Iris pigment epithelial cell (primary cell): ENCODE measurements at regions not wholly inside any gene's neighbourhood (a gene's known extent, or its start where the extent isn't known, plus 50 kb on each side); places are given as distances from the start of the nearest gene placed in this dataset.
"Not testable (repeated sequence)": the region's sequence is repeated elsewhere in the genome, so short reads cannot be mapped to it uniquely, and the experiment has no call there.

Experiments
- DNase-seq: peaks from one replicate; pipeline ENCODE4 v3.0.0-alpha.2; 2011; ENCODE audit warnings: low read depth

GRCh38 chr14:35174342-35174741 is 52.0 kb downstream of the PRORP start:
- no peak for DNase-seq

- DNase-seq = no peak
These were observed 57.8 kb downstream of the PRORP start for GRCh38 chr14:35180179-35180578.

DNA sequence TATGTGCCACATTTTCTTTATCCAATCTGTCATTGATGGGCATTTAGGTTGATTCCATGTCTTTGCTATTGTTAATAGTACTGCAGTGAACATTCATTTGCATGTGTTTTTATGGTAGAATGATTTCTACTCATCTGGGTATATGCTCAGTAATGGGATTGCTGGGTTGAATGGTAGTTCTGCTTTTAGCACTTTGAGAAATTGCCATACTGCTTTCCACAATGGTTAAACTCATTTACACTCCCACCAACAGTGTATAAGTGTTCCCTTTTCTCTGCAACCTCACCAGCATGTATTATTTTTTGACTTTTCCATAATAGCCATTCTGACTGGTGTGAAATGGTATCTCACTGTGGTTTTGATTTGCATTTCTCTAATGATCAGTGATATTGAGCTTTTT is 62.5 kb downstream of the PRORP start:
- DNase-seq = not testable (repeated sequence)

GRCh38 chr14:35189422-35189821 is 67.1 kb downstream of the PRORP start:
- DNase-seq = no peak

GRCh38 chr14:35193161-35193560 is 70.8 kb downstream of the PRORP start:
- no peak for DNase-seq

DNA sequence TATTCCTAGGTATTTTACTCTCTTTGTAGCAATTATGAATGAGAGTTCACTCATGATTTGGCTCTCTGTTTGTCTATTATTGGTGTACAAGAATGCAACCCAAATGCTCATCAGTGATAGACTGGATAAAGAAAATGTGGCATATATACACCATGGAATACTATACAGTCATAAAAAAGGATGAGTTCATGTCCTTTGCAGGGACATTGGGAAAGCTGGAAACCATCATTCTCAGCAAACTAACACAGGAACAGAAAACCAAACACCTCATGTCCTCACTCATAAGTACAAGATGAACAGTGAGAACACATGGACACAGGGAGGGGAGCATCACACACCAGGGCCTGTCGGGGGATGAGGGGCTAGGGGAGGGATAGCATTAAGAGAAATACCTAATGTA is 71.8 kb downstream of the PRORP start:
- DNase-seq = not testable (repeated sequence)

DNA sequence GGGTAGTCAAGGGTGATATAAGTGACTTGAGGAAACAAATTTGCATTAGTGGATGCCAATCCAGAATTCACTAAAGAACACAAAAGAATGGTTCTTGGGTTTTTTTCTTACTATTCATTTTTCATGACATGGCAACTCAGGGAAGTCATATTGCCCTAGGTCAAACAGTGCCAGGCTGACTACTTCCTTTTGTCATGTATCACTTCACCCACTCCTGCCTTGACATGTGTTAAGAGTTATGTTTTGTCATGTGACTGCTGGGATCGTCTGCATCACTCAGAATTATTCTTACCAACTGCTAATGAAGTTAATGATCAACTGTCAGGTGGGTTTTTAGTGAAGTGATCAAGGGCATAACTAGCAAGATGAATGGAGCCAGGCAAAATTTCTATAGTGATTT is 74.2 kb downstream of the PRORP start:
- DNase-seq = no peak

DNA sequence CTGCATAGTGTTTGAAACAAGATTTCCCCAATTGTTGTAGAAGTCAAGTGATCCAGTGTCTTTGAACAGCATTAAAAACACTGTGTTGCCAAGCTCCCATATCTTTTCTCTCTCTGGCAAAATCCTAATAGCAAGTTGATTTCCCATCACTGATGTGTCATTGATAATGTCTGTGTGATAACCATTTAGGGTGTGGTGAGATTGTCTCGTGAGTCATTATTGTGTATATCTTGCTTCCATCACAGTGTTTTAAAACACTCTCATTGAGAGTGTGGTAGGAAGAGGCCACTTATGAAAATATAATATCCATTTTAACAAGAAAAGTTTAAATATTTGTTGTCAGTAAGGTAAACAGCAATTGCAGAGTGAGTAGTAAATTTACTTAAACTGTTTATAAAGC is 74.7 kb downstream of the PRORP start:
- peak; percentile 54 for DNase-seq

DNA sequence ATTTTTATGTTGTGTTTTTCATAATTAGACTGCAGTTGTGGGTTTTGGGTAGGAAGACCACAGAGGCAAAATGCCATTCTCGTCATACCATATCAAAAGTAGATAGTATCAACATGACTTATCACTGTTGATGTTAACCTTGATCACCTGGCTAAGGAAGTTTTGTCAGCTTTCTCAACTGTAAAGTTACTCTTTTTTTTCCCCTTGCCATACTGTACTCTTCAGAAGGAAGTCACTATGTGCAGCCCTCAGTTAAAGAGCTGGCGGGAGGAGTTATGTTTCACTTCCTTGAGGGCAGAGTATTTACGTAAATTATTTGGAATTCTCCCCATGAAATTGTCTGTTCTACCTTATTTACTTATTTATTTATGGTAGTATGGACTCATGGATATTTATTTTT is 78.7 kb downstream of the PRORP start:
- no peak for DNase-seq

- DNase-seq = no peak
These were observed 79.8 kb downstream of the PRORP start for GRCh38 chr14:35202195-35202594.

GRCh38 chr14:35205737-35206136 is 83.4 kb downstream of the PRORP start:
- DNase-seq = no peak

DNA sequence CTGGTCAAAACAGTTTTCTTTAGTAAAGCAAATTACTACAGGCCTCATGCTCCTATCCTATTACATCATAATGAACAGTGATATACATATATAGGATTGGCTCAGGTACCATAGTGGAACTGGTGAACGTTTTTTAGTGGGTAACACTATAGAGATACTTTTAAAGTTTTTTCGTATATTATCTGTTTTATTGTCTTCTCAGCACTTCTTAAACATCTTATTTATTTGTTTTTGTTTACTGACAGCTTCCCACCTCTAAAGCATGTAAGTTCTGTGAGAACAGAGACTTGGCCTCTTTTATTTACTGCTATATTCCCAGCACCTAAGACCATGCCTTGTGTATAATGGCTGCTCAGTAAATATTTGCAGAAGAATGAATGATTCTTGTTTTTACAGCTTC is 81.1 kb upstream of the PSMA6 start:
- no peak for DNase-seq

DNA sequence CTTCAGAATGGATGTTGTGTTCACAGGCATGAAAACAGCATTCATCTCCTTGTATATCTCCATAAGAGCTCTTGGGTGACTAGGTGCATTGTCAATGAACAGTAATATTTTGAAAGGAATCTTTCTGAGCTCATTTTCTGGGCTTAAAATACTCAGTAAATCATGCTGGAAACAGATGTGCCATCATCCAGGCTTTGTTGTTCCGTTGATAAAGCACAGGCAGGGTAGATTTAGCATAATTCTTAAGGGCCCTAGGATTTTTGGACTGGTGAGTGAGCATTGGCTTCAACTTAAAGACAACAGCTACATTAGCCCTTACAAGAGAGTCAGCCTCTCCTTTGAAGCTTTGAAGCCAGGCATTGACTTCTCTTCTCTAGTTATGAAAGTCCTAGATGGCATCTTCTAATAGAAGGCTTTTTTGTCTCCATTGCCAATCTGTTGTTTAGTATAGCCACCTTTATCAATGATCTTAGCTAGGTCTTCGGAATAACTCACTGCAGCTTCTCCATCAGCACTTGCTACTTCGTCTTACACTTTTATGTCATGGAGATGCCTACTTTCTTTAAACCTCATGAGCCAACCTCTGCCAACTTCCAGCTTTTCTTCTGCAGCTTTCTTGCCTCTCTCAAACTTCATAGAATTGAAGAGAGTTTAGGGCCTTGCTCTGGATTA is 79.6 kb upstream of the PSMA6 start:
- no peak for DNase-seq

DNA sequence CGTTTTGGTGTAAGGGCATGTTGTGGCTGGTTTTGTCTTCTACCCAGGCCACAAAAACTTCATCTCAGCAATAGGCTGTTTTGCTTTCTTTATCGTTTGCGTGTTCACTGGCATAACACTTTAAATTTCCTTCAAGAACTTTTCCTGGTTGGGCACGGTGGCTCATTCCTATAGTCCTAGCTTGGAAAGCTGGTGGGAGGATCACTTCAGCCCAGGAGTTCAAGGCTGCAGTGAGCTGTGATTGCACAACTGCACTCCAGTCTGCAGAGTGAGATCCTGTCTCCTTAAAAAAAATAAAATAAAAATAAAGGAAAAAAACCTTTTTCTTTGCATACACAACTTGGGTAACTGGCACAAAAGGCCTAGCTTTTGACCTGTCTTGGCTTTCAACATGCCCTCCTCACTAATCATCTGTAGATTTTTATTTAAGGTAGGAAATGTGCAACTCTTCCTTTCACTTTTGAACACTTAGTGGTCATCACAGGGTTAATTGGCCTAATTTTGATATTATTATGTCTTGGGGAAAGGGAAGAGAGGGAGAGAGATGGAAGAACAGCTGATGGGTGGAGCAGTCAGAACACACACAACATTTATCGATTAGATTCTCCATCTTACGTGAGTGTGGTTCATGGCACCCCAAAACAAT is 78.9 kb upstream of the PSMA6 start:
- DNase-seq = no peak

DNA sequence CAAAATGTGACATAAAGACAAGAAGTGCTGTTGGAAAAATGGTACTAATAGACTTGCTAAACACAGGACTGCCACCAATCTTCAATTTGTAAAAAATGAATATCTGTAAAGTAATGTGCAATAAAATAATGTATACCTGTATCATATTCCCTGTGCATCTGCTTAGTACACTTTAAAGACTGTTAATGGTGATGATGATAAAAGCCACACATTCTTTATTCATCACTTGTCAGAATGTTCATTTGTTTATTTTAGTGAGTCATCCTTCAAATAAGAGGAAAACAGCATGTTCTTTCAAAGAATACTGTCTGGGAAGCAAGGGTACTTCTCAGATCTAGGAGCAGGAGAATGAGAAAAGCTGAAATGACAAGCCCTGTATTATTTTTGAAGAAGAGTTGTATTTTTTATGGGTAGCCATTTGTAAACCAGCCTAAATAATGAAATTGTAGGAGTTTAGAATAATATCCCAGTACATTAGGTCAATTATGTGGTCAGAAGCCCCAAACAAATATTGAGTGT is 78.3 kb upstream of the PSMA6 start:
- peak; percentile 72 for DNase-seq

- not testable (repeated sequence) for DNase-seq
These were observed 77.8 kb upstream of the PSMA6 start for GRCh38 chr14:35214402-35214801.

DNA sequence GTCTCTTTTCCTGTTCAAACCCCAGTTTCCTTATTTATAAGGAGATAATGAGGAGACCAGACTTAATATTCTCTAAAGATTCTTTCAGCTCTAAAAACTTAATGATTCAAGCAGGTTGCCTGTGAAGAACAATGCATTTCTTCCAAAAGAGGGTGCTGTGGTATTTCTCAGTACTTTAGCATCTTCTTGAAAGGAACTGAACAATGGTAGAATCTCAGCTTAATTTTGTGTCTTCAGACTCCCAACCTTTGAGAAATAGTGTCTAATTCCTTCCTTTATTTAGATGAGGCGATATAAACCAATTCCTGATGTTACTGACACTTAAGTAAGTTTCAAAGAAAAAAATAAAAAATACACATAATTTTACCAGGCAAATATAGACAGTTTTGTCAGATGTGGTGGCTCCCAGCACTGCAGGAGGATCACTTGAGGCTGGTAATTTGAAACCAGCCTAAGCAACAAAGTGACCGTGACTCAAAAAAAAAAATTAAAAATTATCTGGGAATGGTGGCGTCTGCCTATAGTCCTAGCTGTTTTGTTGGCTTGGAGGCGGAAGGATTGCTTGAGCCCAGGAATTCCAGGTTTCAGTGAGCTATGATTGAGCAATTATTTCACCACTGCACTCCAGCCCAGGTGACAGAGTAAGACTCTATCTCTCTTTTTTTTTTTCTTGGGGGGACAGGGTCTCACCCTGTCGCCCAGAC is 76.9 kb upstream of the PSMA6 start:
- DNase-seq = peak; percentile 84

DNA sequence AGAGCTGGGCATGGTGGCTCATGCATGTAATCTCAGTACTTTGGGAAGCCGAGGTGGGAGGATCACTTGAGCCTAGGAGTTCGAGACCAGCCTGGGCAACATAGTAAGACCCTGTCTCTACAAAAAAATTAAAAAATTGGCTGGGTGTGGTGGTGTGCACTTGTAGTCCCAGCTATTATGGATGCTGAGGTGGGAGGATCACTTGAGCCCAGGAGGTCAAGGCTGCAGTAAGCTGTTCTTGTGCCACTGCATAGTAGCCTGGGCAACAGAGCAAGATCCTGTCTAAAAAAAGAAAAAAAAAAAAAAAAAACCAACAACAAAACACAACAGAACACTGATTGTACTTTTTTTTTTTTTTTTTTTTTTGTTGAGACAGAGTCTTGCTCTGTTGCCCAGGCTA is 74.0 kb upstream of the PSMA6 start:
- DNase-seq = not testable (repeated sequence)

- DNase-seq = no peak
These were observed 73.2 kb upstream of the PSMA6 start for GRCh38 chr14:35218963-35219362.

- no peak for DNase-seq
These were observed 72.0 kb upstream of the PSMA6 start for GRCh38 chr14:35220027-35220676.

- no peak for DNase-seq
These were observed 71.3 kb upstream of the PSMA6 start for GRCh38 chr14:35220920-35221319.

DNA sequence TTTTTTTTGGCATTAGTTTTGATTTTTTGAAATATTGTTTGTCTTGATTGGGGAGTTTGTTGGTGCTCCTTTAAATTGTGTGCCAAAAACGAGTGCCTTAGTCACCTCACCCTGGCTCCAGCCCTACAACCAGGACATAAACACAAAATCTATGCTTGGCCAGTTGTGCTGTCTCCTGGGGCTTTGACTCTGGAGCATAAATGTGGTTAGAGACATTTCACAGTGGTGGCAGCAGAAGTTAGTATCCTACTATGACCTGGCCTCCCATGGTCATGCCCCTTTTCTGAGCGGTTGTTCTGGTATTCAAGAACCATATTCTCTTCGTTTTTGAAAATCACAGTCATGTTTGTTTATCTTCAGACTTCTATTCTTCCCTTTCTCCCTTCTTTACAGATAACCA is 70.7 kb upstream of the PSMA6 start:
- no peak for DNase-seq

- DNase-seq = no peak
These were observed 69.9 kb upstream of the PSMA6 start for GRCh38 chr14:35222324-35222723.
